CD4-positive, alpha-beta T cell treated with Interleukin-4 for 1 hour (primary cell): ENCODE measurements at regions not wholly inside any gene's neighbourhood (a gene's known extent, or its start where the extent isn't known, plus 50 kb on each side); places are given as distances from the start of the nearest gene placed in this dataset.

ENCODE experiments used
- DNase-seq, 2 donors: peaks; one replicate each; pipeline ENCODE4 v3.0.0-alpha.2; 2020 to 2022

DNA sequence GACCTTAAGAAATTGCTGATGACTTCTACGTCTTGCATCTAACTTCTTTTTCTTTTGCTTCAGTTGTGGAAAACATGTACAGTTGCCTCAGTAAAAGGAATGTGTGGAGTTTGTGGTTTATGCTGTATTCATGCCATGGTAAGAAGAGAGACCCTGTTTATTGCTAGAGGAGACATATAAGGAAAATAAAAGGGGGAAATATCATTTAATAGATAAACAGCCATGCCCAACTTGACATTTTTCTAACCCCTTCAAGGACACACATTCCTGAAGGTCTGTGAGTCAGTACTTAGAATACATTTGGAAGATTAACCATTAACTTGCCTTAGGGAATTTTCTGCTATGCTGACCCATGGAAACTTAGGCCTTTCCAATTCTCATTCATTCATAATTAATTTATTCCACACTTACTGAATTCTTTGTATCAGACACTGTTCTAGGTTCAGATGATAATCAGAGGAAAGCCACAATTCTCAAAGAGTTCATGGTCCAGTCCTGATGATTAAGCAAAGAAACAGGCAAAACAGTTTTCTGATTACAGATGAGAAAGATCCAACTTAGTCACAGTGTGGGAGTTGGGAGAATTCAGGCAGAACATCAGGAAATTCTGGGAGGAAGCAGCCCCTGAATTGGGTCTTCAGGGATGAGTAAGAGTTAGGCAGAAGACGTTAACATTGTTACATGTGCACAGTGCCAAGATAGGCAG, 329.8 kb upstream of the RASGRP1 start:
- no peak for DNase-seq

- no peak for DNase-seq
Observed at GRCh38 chr15:38895326-38896255, 331.0 kb upstream of the RASGRP1 start.

DNA sequence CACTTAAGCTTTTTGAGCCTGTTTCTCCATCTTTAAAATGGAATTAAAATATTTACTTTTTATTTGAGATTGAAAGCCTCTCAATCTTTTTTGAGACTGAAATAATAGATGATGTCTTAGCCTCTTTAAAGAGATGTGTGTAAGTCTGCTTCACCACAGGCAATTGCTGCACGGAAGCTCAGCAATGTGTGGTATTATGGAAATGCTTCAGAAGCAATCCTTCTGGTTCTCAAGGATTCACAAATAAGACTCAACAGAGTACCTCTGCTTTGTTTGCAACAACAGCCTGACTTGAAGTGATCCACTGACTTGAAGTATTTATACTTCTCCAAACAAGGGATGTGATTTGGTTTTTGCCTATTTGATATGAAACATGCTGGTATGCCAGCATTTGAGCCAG, 332.0 kb upstream of the RASGRP1 start:
- DNase-seq, result no peak

- no peak for DNase-seq
Observed at GRCh38 chr15:38897551-38897950, 332.9 kb upstream of the RASGRP1 start.

- DNase-seq, result no peak
Observed at GRCh38 chr15:38898236-38898635, 333.6 kb upstream of the RASGRP1 start.

DNA sequence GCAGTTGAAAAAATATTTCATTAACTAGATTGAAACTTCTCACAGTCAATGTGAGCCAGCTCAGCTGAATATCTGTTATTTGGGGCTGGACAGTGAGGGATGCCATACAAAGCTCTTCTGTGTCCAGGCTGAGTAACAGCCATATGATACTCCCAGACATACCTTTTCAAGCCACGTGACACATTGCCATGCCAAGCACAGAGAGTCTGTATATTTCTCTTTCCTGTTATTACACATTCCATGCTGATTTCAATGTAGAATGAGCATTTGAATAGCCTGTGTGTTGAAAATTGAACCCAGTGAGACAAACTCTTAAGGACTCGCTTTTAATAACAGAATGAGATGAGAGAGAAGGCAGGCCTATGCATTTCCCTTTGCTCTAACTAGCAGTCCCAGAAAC, 334.7 kb upstream of the RASGRP1 start:
- DNase-seq, result no peak

DNA sequence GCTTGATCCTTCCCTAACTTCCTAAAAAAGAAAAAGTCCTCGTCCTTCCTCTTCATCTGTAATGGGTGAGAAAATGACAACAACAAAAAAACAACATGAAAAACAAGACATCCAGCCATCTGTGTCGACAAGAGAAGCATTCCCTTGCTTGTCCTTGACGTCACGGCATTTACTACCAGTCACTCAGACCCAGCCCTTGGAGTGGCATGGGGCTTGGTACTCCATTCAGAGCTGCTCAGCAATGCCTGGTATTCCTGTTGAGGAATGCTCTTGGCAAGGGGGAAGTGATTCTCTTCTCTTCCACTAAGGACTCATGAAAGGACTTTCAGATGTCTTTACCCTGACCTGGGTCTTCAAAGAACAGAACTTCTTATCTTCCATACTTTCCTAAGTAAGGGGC, 339.7 kb upstream of the RASGRP1 start:
- DNase-seq, result no peak

DNA sequence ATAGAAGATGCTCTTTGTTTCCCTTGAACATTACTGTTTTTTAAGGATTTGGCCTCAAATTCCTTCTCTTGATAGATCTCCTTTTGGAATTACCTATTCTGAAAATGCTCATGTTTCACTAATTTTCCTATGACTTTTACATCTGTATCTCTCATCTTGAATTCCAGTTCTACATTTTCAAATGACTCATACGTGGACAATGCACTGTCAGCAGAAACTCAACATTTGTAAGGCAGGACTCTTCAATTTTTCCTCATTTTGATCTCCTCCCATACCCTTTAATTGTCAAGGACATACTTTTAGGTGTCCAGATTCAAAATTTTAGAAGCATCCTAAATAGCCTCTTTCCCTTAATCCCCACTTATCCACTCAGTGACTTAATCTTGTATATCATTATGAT, 341.0 kb upstream of the RASGRP1 start:
- no peak for DNase-seq

GRCh38 chr15:38920966-38921365, 356.4 kb upstream of the RASGRP1 start:
- DNase-seq, result no peak

- DNase-seq, result no peak
Observed at GRCh38 chr15:38921471-38921870, 356.9 kb upstream of the RASGRP1 start.

- DNase-seq, result no peak
Observed at GRCh38 chr15:38928431-38928830, 363.8 kb upstream of the RASGRP1 start.

DNA sequence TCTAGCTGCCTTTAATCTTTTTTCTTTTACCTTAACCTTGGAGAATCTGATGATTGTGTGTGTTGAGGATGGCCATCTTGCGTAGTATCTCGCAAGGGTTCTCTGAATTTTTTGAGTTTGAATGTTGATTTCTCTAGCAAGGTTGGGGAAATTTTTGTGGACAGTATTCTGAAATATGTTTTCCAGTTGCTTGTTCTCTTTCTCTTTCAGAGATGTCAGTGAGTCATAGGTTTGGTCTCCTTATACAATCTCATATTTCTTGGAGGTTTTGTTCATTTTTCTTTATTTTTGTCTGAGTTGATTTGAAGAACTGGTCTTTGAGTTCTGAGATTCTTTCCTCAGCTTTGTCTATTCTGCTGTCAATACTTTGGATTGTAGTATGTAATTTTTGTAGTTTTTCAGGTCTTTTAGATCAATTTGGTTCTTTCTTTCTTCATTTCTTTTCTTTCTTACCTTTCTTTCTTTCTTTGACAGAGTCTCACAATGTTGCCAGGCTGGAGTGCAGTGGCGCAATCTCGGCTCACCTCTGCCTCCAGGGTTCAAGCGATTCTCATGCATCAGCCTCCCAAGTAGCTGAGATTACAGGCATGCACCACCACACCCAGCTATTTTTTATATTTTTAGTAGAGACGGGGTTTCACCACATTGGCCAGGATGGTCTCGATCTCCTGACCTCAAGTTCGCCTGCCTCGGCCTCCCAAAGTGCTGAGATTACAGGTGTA, 366.4 kb upstream of the RASGRP1 start:
- DNase-seq, result no peak

DNA sequence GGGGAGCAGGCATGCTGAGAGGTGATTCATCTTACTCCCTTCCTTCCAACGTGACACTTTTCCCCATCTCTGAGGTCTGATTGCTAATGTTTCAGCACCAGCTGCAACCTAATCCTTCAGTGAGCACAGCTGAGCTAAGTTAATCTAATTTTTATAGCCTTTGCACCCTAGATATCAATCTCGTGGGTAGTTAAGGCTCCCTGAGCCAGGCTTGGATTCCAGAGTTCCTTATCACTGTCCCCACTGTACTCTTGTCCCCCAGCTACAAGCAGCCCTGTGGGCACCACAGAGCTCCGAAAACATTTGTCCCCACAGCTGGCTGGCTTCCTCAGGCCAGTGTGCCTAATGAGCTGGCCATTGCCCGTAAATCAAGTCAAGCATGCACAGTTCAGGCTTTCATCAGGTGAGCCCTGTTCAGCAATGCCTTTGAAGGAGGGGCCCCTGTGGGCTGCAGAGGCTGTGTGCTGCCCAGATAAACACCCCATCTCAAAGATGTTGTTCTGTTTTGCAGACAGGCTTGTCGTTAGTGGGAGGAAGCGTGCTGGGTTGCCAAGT, 376.9 kb upstream of the RASGRP1 start:
- DNase-seq, result no peak

DNA sequence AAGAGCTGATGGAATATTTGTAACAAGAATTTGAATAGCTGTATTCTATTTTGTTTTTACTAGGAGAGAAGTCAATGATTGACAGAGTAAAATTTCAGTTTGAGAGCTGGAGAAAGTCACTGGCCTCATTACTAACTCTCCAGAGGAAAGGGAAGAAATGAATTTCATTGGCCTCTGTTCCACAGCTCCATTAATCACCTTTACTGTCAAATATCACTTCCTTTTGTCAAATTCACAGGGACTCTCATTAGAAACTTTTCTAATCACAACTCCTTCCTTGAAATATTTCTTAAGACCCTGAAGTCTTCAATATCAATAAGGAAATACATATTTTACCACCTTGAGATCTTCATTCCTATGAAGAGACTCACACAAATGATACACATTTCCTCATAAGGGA, 379.9 kb upstream of the RASGRP1 start:
- DNase-seq, result no peak

- no peak for DNase-seq
Observed at GRCh38 chr15:38945551-38946298, 381.1 kb upstream of the RASGRP1 start.

DNA sequence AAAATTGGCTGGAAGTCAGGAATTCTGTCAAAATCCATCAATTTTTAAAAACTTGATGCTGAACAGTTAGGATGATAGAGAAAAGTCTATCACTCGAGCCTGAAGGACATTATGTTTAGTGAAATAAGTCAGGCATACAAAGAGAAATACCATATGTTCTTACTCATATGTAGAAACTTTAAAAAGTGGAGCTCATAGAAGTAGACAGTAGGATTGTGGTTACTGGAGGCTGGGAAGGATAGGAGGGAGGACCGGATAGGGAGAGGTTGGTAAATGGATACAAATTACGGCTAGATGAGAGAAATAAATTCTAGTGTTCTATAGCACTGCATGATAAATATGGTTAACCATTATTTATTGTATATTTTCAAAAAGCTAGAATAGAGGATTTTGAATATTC, 389.5 kb upstream of the RASGRP1 start:
- DNase-seq, result no peak

DNA sequence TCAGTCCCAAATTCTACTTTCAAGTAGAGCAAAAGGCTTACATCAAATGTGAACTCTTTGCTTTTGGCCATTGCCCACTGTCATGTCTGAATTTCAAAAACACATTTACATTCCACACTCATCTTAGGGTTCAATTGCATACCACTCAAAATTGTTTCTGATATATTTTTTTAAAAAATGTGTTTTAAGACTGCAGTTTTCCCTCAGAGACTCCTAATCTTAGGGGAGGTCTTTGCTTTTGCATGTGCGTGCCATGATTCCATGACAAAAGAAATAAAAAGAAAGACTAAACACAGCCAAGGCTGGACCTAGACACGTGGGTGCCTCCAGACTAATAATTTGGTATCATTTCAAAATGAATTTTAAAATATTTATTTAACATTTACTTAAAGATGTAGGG, 396.8 kb upstream of the RASGRP1 start:
- DNase-seq, result no peak

- no peak for DNase-seq
Observed at GRCh38 chr15:38961931-38962330, 397.3 kb upstream of the RASGRP1 start.

DNA sequence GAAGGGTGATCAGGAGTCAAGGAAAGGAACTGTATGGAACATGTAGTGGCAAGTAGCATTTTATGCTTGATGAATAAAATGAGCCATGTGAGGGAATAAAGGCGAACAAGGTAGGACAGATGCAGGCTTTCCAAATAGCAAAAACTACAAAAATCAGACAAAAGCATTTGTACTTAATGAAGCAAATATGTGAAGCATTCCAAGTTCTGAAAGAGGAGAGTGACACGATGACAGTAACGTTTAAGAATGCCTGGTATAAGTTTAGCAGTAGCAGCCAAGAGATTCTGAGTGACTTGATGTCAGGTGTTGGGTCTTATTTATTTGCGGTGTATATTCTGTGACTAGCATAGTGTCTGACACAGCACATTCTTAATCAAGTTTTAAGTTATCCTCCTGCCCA, 408.2 kb upstream of the RASGRP1 start:
- DNase-seq, result no peak

DNA sequence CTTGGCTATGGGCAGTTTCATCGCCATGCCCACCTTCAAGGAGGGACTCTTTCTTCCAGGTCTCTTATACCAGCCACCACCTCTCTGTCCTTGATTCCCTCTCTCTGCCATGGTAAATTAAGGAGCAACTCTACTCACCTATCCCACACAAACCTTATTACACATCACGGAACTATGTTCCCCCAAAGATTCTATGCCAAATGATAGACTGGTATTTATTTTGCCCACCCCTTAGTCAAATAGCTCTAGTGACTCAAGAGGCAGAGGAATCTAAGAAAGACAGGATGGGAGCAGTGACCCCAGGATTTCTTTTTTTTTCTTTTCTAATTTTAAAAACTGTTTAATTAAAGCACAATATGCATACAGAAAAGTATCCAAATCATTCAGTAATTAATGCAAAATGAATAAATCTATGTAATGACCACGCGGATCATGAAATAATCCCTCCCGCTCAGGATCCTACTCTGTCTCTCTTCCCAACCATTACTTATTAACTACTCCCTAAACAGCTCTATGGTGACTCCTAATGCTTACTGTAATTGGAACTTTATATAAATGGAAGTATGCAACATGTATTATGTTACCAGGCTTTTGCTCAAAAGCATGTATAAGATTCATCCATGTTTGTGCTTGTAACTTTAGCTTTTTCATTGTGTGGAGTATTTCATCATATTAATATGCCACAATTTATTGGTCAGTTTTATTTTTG, 410.8 kb upstream of the RASGRP1 start:
- DNase-seq, result no peak

DNA sequence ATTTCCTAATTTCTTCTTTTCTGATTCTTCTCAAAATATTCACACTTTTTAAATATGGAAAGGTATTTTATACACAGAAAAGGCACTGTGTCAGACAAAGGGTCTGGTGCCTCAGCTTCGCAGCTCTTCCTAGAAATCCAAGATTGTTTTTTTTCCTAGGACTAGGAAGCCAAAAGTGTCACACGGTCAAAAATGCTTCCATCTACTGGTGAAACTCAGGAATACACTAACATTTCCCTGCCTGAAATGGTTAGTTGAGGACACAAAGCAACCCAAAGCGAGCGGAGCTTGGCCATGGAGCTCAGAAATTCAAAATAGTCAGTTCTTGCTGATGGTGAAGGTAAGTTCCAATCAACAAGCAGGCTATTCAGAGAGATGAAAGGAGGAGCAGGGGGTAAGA, 426.5 kb upstream of the RASGRP1 start:
- no peak for DNase-seq

- no peak for DNase-seq
Observed at GRCh38 chr15:38991701-38992100, 427.1 kb upstream of the RASGRP1 start.
